Endothelial cell of umbilical vein (primary cell): ENCODE measurements at regions not wholly inside any gene's neighbourhood (a gene's known extent, or its start where the extent isn't known, plus 50 kb on each side); places are given as distances from the start of the nearest gene placed in this dataset.

Source experiments
- BruUV-seq: library from RNA; stranded (reverse); fragments of 400-500 nt; replicated peaks from 2 replicates; lab custom pipeline; 2021; lab: Mats Ljungman, UMichigan
- CTCF ChIA-PET: fragments of 300-600, 350-600 bp; sonication (Branson Sonifier 250); formaldehyde crosslinking; loops from one replicate; lab custom pipeline; 2021; ENCODE audit warnings: antibody characterized with exemption, inconsistent platforms; lab: Charles Lee
- POLR2A ChIA-PET: fragments of 300-600, 350-600 bp; sonication (Branson Sonifier 250); formaldehyde crosslinking; loops from one replicate; lab custom pipeline; 2021; ENCODE audit warnings: antibody characterized with exemption, inconsistent platforms; lab: Charles Lee
- DNase-seq: peaks from one replicate; pipeline ENCODE4 v3.0.0-alpha.2; 2011; ENCODE audit warnings: low read depth, low spot score
- FAIRE-seq: peaks from 2 replicates; lab custom pipeline; 2011; peaks lifted over from hg19 to GRCh38; lab: Jason Lieb, UNC
- H2AFZ ChIP-seq: 2 replicates; pipeline ENCODE4 v1.6.0; 2012; ENCODE audit warnings: low read depth, low read length, control low read depth, inconsistent platforms
- H3K27ac ChIP-seq: 2 replicates; pipeline ENCODE4 v1.5.1; 2011; ENCODE audit warnings: low read depth, mild to moderate bottlenecking, control low read depth, low read length, moderate library complexity; ENCODE audit not compliant: insufficient read depth
- H3K27me3 ChIP-seq, 2 experiments: 2 replicates each; pipeline versions ENCODE4 v1.6.0 to v1.6.1; 2011; ENCODE audit warnings: low read length in 2 of 2, mixed read lengths in 1 of 2; ENCODE audit not compliant: control insufficient read depth in 2 of 2, insufficient read depth in 2 of 2
- H3K36me3 ChIP-seq, 2 experiments: 2 replicates in 1 of 2; 3 replicates in 1 of 2; pipeline ENCODE4 v1.5.1; 2011; ENCODE audit warnings: low read length in 2 of 2, mild to moderate bottlenecking in 1 of 2, moderate library complexity in 1 of 2; ENCODE audit not compliant: control insufficient read depth in 2 of 2, insufficient read depth in 2 of 2; ENCODE audit errors: extremely low read depth in 1 of 2
- H3K4me1 ChIP-seq: 3 replicates; pipeline ENCODE4 v1.5.1; 2011; ENCODE audit warnings: mild to moderate bottlenecking, low read length; ENCODE audit not compliant: control insufficient read depth, insufficient read depth; ENCODE audit errors: extremely low read depth
- H3K4me2 ChIP-seq: 2 replicates; pipeline ENCODE4 v1.6.1; 2011; ENCODE audit warnings: low read length, control low read depth, mixed read lengths; ENCODE audit not compliant: insufficient read depth
- H3K4me3 ChIP-seq, 3 experiments: fragments of 200-600 bp in 1 of 3; sonication (generic), shearing (Covaris generic) in 1 of 3; replicated peaks in 1 of 3; 2 replicates each; pipeline ENCODE4 v1.5.1; 2011 to 2016; ENCODE audit warnings: control low read depth in 3 of 3, low read length in 3 of 3, mild to moderate bottlenecking in 2 of 3, inconsistent platforms in 1 of 3, low read depth in 1 of 3, moderate library complexity in 1 of 3; ENCODE audit not compliant: insufficient read depth in 1 of 3
- H3K79me2 ChIP-seq: 2 replicates; pipeline ENCODE4 v1.6.0; 2012; ENCODE audit warnings: low read length, inconsistent platforms; ENCODE audit not compliant: control insufficient read depth, insufficient read depth
- H3K9ac ChIP-seq: replicated peaks from 2 replicates; pipeline ENCODE3; 2011; ENCODE audit warnings: low read length, control low read depth; ENCODE audit not compliant: insufficient read depth; ENCODE audit errors: extremely low read depth
- H3K9me1 ChIP-seq: replicated peaks from 3 replicates; pipeline ENCODE4 v1.6.0; 2011; ENCODE audit warnings: mild to moderate bottlenecking, low read length; ENCODE audit not compliant: control insufficient read depth, insufficient read depth; ENCODE audit errors: extremely low read depth
- H3K9me3 ChIP-seq: replicated peaks from 2 replicates; pipeline ENCODE4 v1.5.1; 2012; ENCODE audit warnings: low read length, inconsistent platforms; ENCODE audit not compliant: control insufficient read depth, insufficient read depth
- H4K20me1 ChIP-seq: replicated peaks from 2 replicates; pipeline ENCODE3; 2011; ENCODE audit warnings: mild to moderate bottlenecking, low read length; ENCODE audit not compliant: control insufficient read depth, insufficient read depth; ENCODE audit errors: extremely low read depth
- CTCF ChIP-seq, 2 donors: IDR thresholded peaks; 1 replicate in 1 of 2; 2 replicates in 1 of 2; pipeline ENCODE4 v1.5.1; 2011; ENCODE audit warnings: low read length in 2 of 2, mild to moderate bottlenecking in 2 of 2, moderate library complexity in 2 of 2, control low read depth in 1 of 2, inconsistent platforms in 1 of 2, low read depth in 1 of 2; ENCODE audit not compliant: insufficient read depth in 1 of 2; ENCODE audit errors: extremely low read depth in 1 of 2
- EZH2 ChIP-seq: IDR thresholded peaks from 2 replicates; pipeline ENCODE4 v1.6.1; 2012; ENCODE audit warnings: borderline replicate concordance, low read depth, mild to moderate bottlenecking, moderate library complexity, low read length, inconsistent platforms; ENCODE audit not compliant: severe bottlenecking
- FOS ChIP-seq: IDR thresholded peaks from 2 replicates; pipeline ENCODE4 v1.6.1; 2011; ENCODE audit warnings: mild to moderate bottlenecking, low read length, moderate library complexity, borderline replicate concordance; ENCODE audit not compliant: insufficient read depth
- GATA2 ChIP-seq: IDR thresholded peaks from 2 replicates; pipeline ENCODE4 v1.7.0; 2011; ENCODE audit warnings: low read depth, mild to moderate bottlenecking, moderate library complexity, mixed read lengths, low read length; ENCODE audit not compliant: insufficient read length, insufficient read depth
- JUN ChIP-seq: IDR thresholded peaks from 2 replicates; pipeline ENCODE4 v1.6.1; 2011; ENCODE audit warnings: borderline replicate concordance, low read depth; ENCODE audit not compliant: insufficient read length, insufficient read depth
- MYC ChIP-seq: IDR thresholded peaks from one replicate; pipeline ENCODE4 v1.6.1; 2011; ENCODE audit warnings: mild to moderate bottlenecking, low read depth, low read length
- POLR2A ChIP-seq: IDR thresholded peaks from 2 replicates; pipeline ENCODE4 v1.6.1; 2012; ENCODE audit warnings: low read depth, mild to moderate bottlenecking, control low read depth, low read length
- POLR2AphosphoS5 ChIP-seq: IDR thresholded peaks from 2 replicates; pipeline ENCODE4 v1.6.1; 2012; ENCODE audit warnings: low read depth, mild to moderate bottlenecking, control low read depth, low read length, moderate library complexity; ENCODE audit not compliant: insufficient read depth
- dilution Hi-C: fragments of 300-500 bp; cut with MboI; formaldehyde crosslinking; loops from one replicate; pipeline ENCODE4 v1.15.0; 2019; ENCODE audit warnings: low sequenced_read_pairs; ENCODE audit not compliant: extremely low pct_ligation_motif_present
- intact Hi-C: fragments of 100-400 bp; cut with micrococcal nuclease; formaldehyde crosslinking; loops from one replicate; pipeline ENCODE4 v1.10.0; 2022
- TF ChIP-seq, protein P1 (sequence below): IDR thresholded peaks from 2 replicates; pipeline ENCODE4 v1.6.1; 2011; ENCODE audit not compliant: insufficient read depth, insufficient read length

- Histone ChIP-seq H3K79me2 (no peaks in the 10 kb centered on the region), H3K9me3 (no peaks in the 10 kb centered on the region), H3K4me1 (no peaks in the 10 kb centered on the region), H3K4me3 (no peak overlapping the region), H3K9ac (no peak overlapping the region), H3K4me2 (no peak overlapping the region), H3K36me3 (no peaks in the 10 kb centered on the region), H3K27me3 (no peaks in the 10 kb centered on the region), H3K9me1 (no peaks in the 10 kb centered on the region), H3K27ac (no peak overlapping the region), H4K20me1 (no peaks in the 10 kb centered on the region), H2AFZ (no peak overlapping the region)
- TF ChIP-seq POLR2AphosphoS5 (no peak), FOS (no peak), MYC (no peak), GATA2 (no peak), EZH2 (no peak)
- TF ChIP-seq, protein P1, sequence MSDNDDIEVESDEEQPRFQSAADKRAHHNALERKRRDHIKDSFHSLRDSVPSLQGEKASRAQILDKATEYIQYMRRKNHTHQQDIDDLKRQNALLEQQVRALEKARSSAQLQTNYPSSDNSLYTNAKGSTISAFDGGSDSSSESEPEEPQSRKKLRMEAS = no peak
- no TSS peak for BruUV-seq
- POLR2A ChIA-PET = no interaction called here
- dilution Hi-C loops = no loop called here
- DNase-seq (no peak), FAIRE-seq (no peak)
- CTCF ChIA-PET = no interaction called here
- intact Hi-C loops = no loop called here
These were observed 862.1 kb upstream of the MIR17HG start for GRCh38 chr13:90485436-90485835.

GRCh38 chr13:90492872-90493271 is 854.6 kb upstream of the MIR17HG start:
- Histone ChIP-seq H3K9me1 (no peaks in the 10 kb centered on the region), H4K20me1 (no peaks in the 10 kb centered on the region), H3K36me3 (no peaks in the 10 kb centered on the region), H3K9me3 (no peaks in the 10 kb centered on the region), H3K79me2 (no peaks in the 10 kb centered on the region), H3K4me3 (no peak overlapping the region), H3K9ac (no peak overlapping the region), H3K27me3 (no peaks in the 10 kb centered on the region), H3K4me2 (no peak overlapping the region), H3K4me1 (no peaks in the 10 kb centered on the region), H3K27ac (no peak overlapping the region), H2AFZ (no peak overlapping the region)
- intact Hi-C loops = no loop called here
- FAIRE-seq = no peak
- ChIA-PET POLR2A (no interaction called here), CTCF (no interaction called here)
- no peak for TF ChIP-seq CTCF (IDR thresholded peaks at IDR 0.05; ENCODE audit: extremely low read depth in 1 of 2, insufficient read depth in 1 of 2, low read depth in 1 of 2, low read length in 2 of 2)
- no peak for TF ChIP-seq EZH2
- no peak for TF ChIP-seq MYC
- no peak for TF ChIP-seq POLR2AphosphoS5
- no peak for TF ChIP-seq JUN
- no peak for TF ChIP-seq FOS
- TF ChIP-seq GATA2 = no peak
- TF ChIP-seq, protein P1 = no peak
- TF ChIP-seq POLR2A = no peak
- BruUV-seq = no TSS peak
- no peak for DNase-seq
- dilution Hi-C loops = no loop called here
